ENCODE measurements at regions not wholly inside any gene's neighbourhood (a gene's known extent, or its start where the extent isn't known, plus 50 kb on each side); places are given as distances from the start of the nearest gene placed in this dataset.
"Not testable (repeated sequence)": the region's sequence is repeated elsewhere in the genome, so short reads cannot be mapped to it uniquely, and the experiment has no call there.

- not testable (repeated sequence) for FAIRE-seq
These were observed 77.6 kb upstream of the OR4M2 start for GRCh38 chr15:22002711-22003110.

GRCh38 chr15:21989117-21989516 lies 91.2 kb upstream of the OR4M2 start:
- DNase-seq (ENCODE audit: low spot score); FAIRE-seq: not testable (repeated sequence)

More at GRCh38 chr15:22002711-22003110, 77.6 kb upstream of the OR4M2 start:
- DNase-seq (ENCODE audit: low spot score), result not testable (repeated sequence)

- DNase-seq (ENCODE audit: low spot score); FAIRE-seq: not testable (repeated sequence)
These were observed 96.5 kb upstream of the OR4M2 start for GRCh38 chr15:21983820-21984219.

- DNase-seq (ENCODE audit: low spot score); FAIRE-seq: not testable (repeated sequence)
These were observed 100.4 kb upstream of the OR4M2 start for GRCh38 chr15:21979960-21980359.

DNA sequence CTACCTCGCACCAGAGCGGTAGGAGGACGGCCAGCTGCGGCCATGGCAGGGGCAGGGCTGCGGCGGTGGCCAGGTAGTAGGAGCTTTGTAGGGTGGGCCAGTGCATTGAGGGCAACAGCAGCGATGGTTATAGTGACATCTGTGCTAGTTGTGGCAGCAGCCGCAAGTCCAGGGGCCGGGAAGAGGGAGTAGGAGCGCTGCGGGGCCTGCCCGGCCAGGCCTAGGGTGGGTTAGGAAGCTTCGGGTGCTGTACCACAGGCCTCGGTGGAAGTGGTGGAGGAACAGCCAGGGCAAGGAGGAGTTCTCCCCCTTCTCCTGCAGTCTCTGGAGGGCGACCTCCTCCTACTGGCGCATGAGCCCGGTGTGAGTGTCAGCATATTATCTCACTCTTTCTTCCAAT lies 76.2 kb upstream of the POTEB start:
- DNase-seq (ENCODE audit: low spot score), result not testable (repeated sequence)
- peak; percentile 23 for FAIRE-seq

DNA sequence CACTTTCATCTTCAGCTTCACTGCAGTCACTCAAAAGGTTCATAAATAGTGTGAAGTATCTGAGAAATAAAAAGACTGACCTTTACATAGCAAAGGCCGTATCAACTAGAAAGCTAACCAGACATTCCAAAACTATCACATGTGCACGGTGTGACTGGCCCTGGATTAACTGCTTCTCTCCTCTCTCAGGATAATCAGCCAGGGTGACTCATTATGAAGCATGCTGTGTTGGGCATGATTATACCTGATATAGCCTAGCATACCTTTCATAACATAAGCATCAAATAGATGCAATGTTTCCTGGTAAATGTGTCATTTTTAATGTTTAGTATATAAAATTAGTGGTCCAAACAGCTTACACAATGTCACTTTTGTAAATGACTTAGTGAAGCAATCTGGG lies 62.8 kb upstream of the POTEB start:
- FAIRE-seq; DNase-seq (ENCODE audit: low spot score): not testable (repeated sequence)

All from urothelium cell line (cell line).